ENCODE measurements at regions not wholly inside any gene's neighbourhood (a gene's known extent, or its start where the extent isn't known, plus 50 kb on each side); places are given as distances from the start of the nearest gene placed in this dataset.

DNA sequence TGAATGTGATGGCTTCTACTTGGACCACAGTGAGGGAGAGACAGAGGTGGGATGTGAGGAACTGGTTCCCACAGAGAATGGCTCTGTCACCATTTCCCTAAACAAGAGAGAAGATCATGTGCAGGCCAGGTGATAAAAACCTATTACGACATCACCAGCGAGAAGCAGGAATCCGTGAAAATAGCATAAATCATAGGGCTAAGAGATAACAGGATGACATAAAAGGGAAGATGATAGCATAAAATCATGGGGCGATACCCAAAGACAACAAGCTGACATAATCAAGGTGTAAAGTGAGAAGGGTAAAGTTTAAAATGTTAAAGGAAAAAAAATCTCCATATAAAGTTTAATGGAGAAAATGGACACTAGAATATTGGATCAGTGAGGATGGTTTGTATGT lies 205.5 kb upstream of the SLIT2 start:
- TF ChIP-seq, protein P1, sequence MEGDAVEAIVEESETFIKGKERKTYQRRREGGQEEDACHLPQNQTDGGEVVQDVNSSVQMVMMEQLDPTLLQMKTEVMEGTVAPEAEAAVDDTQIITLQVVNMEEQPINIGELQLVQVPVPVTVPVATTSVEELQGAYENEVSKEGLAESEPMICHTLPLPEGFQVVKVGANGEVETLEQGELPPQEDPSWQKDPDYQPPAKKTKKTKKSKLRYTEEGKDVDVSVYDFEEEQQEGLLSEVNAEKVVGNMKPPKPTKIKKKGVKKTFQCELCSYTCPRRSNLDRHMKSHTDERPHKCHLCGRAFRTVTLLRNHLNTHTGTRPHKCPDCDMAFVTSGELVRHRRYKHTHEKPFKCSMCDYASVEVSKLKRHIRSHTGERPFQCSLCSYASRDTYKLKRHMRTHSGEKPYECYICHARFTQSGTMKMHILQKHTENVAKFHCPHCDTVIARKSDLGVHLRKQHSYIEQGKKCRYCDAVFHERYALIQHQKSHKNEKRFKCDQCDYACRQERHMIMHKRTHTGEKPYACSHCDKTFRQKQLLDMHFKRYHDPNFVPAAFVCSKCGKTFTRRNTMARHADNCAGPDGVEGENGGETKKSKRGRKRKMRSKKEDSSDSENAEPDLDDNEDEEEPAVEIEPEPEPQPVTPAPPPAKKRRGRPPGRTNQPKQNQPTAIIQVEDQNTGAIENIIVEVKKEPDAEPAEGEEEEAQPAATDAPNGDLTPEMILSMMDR (IDR thresholded peaks at IDR 0.05) = no peak
- TF ChIP-seq POLR2A (IDR thresholded peaks at IDR 0.05) = no peak
- no peak for TF ChIP-seq POLR2AphosphoS5 (IDR thresholded peaks at IDR 0.05)
- TF ChIP-seq EP300 (IDR thresholded peaks at IDR 0.05; ENCODE audit: low read depth) = no peak

Data from transverse colon (tissue), 4 donors.